ENCODE measurements at regions not wholly inside any gene's neighbourhood (a gene's known extent, or its start where the extent isn't known, plus 50 kb on each side); places are given as distances from the start of the nearest gene placed in this dataset.
"Not testable (repeated sequence)": the region's sequence is repeated elsewhere in the genome, so short reads cannot be mapped to it uniquely, and the experiment has no call there.

- H3K4me3 ChIP-seq (ENCODE audit: low read length): no peak overlapping the region
- no peak for TF ChIP-seq ZNF274 (IDR thresholded peaks at IDR 0.05; ENCODE audit: low read depth, low read length)
Observed at GRCh38 chr15:96627031-96627568, 296.6 kb downstream of the NR2F2 start.

GRCh38 chr15:96629511-96629910 is 299.0 kb downstream of the NR2F2 start:
- no peak for TF ChIP-seq ZNF274 (IDR thresholded peaks at IDR 0.05; ENCODE audit: low read depth, low read length)
- H3K4me3 ChIP-seq (ENCODE audit: low read length): no peak overlapping the region

GRCh38 chr15:96638793-96639192 is 308.3 kb downstream of the NR2F2 start:
- no peak overlapping the region for H3K4me3 ChIP-seq (ENCODE audit: low read length)
- TF ChIP-seq ZNF274 (IDR thresholded peaks at IDR 0.05; ENCODE audit: low read depth, low read length): no peak

GRCh38 chr15:96645796-96646195 is 315.3 kb downstream of the NR2F2 start:
- H3K4me3 ChIP-seq (ENCODE audit: low read length): no peak overlapping the region
- no peak for TF ChIP-seq ZNF274 (IDR thresholded peaks at IDR 0.05; ENCODE audit: low read depth, low read length)

- no peak for TF ChIP-seq ZNF274 (IDR thresholded peaks at IDR 0.05; ENCODE audit: low read depth, low read length)
- H3K4me3 ChIP-seq (ENCODE audit: low read length): no peak overlapping the region
Observed at GRCh38 chr15:96648866-96649265, 318.4 kb downstream of the NR2F2 start.

GRCh38 chr15:96657096-96657495 is 326.6 kb downstream of the NR2F2 start:
- no peak overlapping the region for H3K4me3 ChIP-seq (ENCODE audit: low read length)
- no peak for TF ChIP-seq ZNF274 (IDR thresholded peaks at IDR 0.05; ENCODE audit: low read depth, low read length)

- not testable (repeated sequence) for H3K4me3 ChIP-seq (ENCODE audit: low read length)
Observed at GRCh38 chr15:96666979-96667378, 336.5 kb downstream of the NR2F2 start.

- no peak overlapping the region for H3K4me3 ChIP-seq (ENCODE audit: low read length)
- no peak for TF ChIP-seq ZNF274 (IDR thresholded peaks at IDR 0.05; ENCODE audit: low read depth, low read length)
Observed at GRCh38 chr15:96670389-96670788, 339.9 kb downstream of the NR2F2 start.

GRCh38 chr15:96672629-96673028 is 342.1 kb downstream of the NR2F2 start:
- no peak for TF ChIP-seq ZNF274 (IDR thresholded peaks at IDR 0.05; ENCODE audit: low read depth, low read length)
- no peak overlapping the region for H3K4me3 ChIP-seq (ENCODE audit: low read length)

GRCh38 chr15:96678386-96678785 is 347.9 kb downstream of the NR2F2 start:
- H3K4me3 ChIP-seq (ENCODE audit: low read length): no peak overlapping the region
- no peak for TF ChIP-seq ZNF274 (IDR thresholded peaks at IDR 0.05; ENCODE audit: low read depth, low read length)

- H3K4me3 ChIP-seq (ENCODE audit: low read length): no peak overlapping the region
- TF ChIP-seq ZNF274 (IDR thresholded peaks at IDR 0.05; ENCODE audit: low read depth, low read length): no peak
Observed at GRCh38 chr15:96687388-96688107, 357.0 kb downstream of the NR2F2 start.

- TF ChIP-seq ZNF274 (IDR thresholded peaks at IDR 0.05; ENCODE audit: low read depth, low read length): no peak
Observed at GRCh38 chr15:96690733-96691132, 360.2 kb downstream of the NR2F2 start.

GRCh38 chr15:96692826-96693225 is 362.3 kb downstream of the NR2F2 start:
- no peak overlapping the region for H3K4me3 ChIP-seq (ENCODE audit: low read length)
- TF ChIP-seq ZNF274 (IDR thresholded peaks at IDR 0.05; ENCODE audit: low read depth, low read length): no peak

More at GRCh38 chr15:96690733-96691132, 360.2 kb downstream of the NR2F2 start:
- no peak overlapping the region for H3K4me3 ChIP-seq (ENCODE audit: low read length)

- TF ChIP-seq ZNF274 (IDR thresholded peaks at IDR 0.05; ENCODE audit: low read depth, low read length): no peak
- no peak overlapping the region for H3K4me3 ChIP-seq (ENCODE audit: low read length)
Observed at GRCh38 chr15:96693515-96693914, 363.0 kb downstream of the NR2F2 start.

GRCh38 chr15:96693990-96694517 is 363.6 kb downstream of the NR2F2 start:
- no peak for TF ChIP-seq ZNF274 (IDR thresholded peaks at IDR 0.05; ENCODE audit: low read depth, low read length)
- H3K4me3 ChIP-seq (ENCODE audit: low read length): no peak overlapping the region
